GM18520 (cell line): ENCODE measurements at regions not wholly inside any gene's neighbourhood (a gene's known extent, or its start where the extent isn't known, plus 50 kb on each side); places are given as distances from the start of the nearest gene placed in this dataset.

Source experiments
- ATAC-seq: cut with Tn5 transposase; IDR thresholded peaks from one replicate; pipeline ENCODE4 v1.9.1; 2021; ENCODE audit not compliant: unreplicated experiment

DNA sequence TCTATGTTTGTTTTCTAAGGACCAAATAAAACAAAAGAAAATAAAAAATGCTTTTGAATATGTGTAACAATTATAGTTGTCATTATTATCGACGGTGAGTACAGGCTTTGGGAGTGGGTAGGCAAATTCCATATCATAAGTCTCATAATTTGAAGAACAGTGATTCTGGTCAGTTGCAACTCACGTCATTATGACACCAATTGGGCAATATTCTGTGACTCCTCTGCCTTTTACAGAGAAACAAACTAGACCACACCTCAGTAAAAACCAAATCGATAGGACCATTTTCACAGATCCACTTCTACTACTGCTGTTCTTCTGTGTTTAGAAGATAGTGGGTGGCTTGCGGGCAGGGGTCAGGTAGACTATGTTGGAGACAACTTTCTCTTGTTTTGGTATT is 250.1 kb downstream of the C4orf33 start:
- no peak for ATAC-seq

DNA sequence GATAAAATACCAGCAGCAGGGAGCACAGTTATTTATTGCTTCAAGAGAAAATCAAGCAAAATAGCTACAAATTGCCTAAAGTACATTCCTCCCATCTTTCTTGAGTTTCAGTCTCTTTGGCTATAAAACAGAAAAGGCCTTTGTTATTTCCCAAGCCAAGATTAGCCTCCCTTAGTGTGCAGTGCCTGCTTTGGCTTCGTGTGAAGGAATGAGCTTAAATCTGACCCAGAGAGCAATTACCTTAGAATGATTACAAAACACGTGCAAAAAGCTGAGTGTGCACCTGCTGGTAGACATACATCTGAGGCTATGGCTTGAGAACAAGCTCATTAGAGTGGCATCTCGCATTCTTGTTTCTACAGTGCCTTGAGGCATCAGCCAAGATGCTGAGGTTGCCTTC is 250.8 kb downstream of the C4orf33 start:
- no peak for ATAC-seq

DNA sequence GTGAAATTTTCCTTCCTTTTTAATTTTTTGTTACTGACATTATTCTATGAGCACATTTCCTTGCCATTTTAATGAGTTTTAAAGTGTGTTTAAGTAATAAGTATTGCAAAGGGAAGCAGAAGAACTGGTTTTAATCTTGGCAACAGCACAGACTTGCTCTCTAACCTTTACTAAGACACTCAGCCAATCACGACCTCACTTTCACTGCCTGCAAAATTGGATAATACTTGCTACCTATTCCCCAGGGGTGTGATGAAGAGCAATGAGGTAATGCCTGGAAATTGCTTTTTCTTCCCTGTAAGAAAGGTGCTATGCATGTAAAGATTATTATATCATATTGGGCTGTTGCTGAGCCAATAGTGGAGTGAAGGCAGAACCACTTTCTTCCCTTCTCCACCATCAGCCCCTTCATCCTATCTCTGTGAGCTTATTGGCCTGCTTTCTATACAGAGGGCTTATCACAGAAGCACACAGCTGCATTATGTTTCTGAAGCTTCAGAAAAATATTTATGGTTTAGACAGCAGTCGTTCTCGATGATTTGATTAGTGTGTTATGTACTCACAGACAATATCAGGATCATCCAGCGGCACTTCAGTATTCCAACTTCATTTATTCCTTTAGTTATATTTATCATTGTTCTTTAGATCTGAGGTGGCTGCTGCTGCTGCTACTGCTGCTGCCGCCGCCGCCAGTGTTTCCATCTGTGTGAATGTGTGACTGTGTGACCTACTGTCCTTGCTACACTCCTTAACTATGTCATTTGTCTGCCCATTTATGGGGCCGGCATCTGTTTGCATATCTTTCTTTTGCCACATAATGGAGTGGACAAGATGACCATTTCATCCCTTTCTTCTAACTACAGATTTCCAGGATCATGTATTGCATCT is 255.1 kb downstream of the C4orf33 start:
- ATAC-seq = no peak

DNA sequence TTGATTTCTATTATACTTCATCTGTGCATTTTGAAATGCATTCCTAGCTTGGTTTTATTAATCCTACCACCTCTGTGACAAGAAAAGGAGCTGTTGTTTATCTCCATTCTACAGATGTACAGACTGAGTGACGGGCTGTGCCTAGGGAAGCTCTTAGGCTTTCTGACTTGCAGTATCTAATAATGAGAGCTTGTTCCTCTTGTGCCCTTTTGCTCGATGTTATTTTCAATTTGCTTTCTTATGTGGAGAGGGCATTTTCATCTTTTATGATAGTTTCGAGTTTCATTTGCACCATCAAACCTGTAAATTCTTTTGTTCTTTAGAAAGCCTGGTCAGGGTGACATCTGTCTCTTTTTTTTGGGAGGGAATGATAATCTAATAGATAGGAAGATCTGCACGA is 256.5 kb downstream of the C4orf33 start:
- ATAC-seq = no peak

DNA sequence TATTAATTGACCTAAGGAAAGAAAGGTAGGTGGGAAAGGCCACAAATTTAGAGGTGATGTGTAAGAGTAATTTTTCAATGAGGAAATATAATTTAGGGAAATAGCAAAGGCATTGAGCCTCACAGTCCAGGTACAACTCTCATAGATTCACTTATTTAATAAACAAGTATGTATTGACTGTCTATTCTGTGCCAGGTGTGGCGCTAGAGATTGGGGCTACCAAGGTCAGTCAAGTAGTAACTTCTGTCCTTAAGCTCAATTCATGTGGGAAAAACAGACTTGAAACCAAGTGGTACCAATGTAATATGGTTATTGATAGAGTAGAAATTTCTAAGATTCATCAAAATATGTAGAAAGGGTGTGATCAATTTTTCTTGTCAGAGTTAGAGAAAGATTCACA is 257.5 kb downstream of the C4orf33 start:
- ATAC-seq = no peak

DNA sequence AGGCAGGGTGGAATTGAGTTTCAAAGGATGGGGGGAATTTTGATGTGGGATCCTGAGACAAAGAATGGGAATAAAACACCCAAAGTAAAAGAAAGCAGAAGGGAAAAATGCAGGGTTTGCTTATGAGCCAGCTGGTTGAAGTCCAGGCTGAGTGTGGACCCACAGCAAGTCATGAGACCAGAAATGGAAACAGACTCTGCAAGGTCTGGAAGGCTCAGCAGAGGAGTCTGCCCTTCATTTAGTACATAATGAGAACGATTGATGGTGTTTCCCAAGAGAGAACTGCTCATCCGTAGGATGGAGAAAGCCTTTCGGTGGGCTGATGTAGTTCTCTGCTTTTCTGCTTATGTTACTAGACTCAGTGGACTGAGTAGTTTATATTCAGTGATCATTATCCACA is 259.1 kb downstream of the C4orf33 start:
- no peak for ATAC-seq

DNA sequence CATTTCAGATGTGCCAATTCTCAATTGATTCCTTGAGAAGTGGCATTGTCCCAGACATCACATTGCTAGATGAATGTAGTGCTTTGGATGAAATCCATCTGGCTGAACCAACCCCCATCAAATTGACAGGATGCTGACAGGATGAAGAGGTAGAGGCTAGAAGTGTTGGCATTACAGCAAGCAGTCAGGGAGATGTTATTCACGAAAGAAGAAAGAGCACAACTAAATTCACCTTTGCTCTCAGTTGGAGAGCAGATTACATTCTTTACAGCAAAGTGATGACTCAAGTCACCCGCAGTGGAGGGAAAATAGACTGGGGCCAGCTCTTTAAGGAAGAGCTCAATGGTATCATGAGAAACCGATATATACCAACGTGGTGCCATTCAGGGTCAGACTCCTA is 259.6 kb downstream of the C4orf33 start:
- ATAC-seq = no peak

DNA sequence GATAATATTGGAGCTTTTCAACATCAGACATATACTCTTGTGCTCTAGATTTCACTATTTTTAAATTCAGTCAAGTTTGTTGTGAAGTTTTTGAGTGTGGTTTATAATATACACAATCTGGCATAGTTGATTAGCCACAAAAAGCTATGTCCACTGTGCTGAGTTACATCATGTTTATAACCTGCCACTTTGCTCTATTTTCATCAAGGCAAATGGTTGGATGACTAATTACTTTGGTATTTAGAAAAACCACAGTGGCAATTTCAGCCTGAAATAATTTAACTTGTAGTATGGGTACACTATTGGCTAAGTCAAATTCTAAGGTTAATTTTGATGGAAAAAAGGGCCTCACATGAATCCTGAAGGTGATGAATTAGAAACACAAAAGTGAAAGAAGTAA is 262.6 kb downstream of the C4orf33 start:
- ATAC-seq = no peak

DNA sequence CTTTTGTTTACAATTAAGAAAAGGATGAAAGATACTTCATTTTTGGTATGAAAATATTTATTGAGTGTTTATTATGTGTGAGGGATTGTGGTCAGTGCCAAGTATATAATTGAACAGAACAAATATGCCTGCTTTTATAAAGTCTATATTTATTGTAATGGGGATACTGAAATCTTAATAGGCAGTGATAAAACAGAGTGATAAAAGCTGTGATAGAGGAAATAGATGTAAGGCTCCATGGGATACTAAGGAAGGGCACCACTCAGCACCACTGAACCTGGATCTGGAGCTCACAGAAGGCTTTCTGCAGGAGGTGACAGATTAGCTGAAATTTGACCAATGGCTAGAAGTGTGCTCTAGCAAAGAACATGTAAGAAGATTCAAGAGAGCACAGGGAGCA is 263.5 kb downstream of the C4orf33 start:
- no peak for ATAC-seq

DNA sequence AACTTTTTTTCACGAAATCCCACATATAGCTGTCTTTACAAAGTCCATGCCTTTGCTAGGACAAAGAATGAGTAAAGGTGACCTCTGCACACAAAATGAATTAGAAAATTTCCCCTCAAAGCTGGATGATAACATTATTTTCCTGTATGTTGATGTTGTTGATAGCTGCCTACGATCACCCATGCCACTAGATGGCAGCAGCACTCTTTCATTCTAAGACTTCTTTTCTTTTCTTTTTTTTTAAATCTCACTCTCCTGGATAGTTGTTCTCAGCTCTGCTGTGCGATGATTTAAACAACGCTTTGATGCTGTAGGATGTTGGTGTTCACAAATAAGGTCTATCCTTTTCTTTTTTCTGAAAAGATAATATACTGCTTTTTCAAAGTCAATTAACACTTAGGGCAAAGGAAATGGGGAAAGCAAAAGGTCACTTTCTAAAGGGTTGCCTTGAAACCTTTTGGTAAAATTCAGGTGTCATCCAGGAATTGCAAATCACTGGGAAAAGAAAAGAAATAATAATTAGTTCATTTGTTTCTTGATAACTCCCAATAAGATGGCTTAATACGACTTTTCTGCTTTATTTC is 266.8 kb downstream of the C4orf33 start:
- peak; percentile 84 for ATAC-seq

DNA sequence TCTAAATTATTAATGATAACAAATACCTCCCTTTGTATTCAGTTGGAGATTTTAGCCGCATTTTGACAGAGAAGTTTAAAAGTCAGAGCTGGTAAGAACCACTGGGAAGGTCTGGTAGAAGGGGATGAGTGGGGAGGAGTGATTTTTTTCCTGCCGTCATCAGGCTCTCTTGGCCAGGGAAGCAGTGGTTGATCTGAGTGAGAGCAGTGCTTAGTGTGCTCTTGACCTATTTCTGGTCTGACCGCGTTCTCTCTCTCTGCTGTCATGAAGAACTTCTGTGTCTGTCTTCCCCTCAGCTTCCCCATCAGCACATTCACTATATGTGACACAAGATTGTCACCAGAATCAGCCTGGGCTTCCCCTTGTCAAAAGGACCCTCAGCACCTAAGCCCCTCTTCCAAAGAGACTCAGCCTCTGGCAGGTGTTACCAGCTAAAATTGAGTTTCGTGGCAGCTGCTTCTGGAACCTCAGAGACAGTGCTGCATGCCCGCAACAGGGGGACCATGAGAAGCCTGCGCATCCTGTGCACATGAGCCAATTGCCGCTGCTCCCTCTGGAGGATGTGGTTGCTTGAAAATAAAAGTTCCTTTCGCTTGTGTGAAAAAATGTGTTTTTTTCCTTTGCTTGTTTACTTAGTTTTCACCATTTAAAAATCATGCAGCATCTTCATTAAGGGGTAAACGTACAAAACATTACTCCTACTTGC is 268.9 kb downstream of the C4orf33 start:
- ATAC-seq = no peak

DNA sequence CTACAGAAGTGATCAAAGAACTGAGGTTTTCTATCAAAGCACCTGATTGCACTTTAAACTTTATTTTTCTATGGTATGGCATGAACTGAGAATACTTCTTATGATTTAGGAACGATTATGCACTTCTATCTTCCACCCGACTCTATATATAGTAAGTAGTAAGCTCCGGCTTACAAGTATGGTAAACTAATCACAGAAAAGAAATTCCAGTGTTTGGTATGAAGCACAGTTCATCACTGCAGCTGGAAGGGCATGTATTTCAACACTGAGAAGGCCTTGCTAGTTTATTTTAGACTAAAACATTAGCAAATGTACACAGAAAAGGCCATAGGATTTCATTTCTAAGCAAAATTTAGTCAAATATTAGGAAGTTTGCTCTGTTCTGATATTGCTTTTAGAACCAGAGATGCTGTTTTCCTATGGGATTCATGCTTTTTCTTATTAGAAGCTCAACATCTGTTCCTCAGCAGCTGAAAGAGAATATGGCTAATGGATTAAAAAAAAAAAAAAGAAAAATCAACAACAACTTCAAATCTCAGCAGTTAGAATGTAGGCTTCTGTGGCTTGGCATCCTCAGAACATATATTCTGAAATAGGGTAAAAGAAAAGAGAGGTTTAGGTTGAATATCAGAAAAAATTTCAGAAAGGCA is 273.5 kb downstream of the C4orf33 start:
- ATAC-seq = no peak

DNA sequence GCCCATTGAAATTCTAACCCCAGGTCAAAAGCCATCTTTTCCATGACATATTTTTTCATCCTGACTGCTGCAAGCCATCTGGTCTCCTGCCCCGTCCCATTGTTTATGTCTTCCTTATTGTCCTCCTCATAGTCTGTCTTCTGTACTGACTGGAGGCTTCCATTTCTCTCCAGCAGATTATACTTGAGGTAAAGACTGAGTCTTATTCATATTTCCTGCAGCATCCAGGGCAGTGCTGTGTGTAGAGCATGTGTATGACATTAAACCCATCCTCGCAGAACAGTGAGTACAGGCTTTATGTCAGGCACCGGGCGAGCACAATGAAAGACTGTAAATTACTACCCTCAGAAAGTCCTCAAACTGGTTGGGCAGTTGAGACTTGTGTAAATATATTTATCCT is 275.1 kb downstream of the C4orf33 start:
- no peak for ATAC-seq

DNA sequence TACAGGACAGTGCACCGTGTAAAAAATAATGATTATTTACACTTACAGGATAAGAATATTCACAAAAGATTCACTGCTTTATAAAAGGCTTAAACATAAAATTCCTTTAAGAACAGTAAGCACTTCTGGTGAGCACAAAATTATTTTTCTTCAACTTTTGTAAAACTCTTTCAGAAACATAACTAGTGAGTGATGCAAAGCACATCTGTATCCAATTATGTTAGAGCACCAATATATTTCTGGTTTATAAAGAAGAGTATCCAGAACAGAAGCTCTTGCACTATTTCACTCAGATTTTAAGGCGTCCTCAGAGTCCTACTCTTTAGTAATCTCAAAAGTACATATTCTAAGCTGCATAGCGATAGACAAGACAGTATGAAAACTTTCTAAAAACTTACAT is 276.0 kb downstream of the C4orf33 start:
- ATAC-seq = no peak

DNA sequence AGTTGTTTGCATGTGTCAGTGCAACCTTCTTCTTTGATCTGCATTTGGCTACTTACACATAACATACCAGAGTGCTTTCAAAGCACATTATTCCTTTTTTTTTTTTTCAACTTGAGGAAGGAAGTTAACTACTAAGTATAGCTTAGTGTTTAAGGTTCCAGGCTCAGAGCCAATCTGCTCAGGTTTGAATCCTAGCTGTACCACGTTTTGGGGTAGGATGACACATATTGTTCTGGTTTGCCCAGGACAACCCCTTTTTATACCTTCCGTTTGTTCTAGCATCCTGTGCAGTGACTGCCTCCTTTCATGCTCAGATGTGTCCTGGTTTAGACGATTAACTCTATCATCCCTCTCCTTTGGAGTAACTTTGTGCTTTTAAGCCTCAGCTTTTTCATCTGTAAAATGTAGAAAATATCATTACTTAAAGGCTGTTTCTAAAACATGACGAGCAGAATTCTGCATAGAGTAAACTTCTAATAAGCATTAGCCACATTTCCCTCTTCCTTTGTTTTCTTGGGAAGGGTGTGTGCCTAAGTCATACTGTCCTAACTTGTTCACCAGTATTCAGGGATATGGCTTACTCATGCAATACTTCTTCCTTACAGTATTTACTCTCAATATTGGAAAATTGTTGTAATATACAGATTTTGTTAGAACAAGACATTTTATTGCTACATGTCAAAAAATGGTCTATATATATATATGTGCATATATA is 281.3 kb downstream of the C4orf33 start:
- no peak for ATAC-seq

DNA sequence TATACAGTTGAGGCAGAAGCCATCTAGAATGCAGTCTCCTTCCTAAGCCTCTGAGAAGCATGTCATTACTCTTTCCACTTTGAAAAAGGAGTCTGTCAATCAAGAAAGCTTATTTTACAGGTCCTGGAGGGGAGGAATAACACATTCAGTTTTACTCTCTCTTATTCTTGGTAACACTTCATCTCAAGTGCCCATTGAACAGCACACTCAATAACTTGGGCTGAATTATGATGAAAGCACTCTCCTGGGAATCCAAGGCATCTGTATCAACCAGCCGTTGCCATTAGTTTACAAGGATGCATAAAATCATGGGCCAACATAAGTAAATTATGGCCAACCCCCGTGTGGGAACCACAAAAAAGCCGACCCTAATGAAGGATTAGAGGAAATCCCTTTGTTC is 282.4 kb downstream of the C4orf33 start:
- ATAC-seq = no peak

DNA sequence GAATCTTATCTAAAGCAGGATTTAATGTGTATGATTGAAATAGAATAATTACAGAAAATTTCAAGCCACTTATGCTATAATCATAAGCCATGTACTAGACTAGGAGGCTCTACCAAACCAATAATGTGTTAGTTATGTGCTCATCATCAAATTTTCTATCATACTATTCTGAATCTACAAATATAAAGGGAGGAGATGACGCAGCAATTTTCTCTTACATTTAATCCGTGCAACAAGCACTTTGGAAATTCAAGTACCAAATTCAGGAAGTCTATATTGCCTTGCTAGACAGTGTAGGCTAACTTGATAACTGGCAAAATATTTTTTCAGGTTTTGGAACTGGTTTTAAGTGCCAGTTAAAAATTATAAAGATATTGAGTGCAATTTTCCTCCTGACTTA is 283.5 kb downstream of the C4orf33 start:
- no peak for ATAC-seq

DNA sequence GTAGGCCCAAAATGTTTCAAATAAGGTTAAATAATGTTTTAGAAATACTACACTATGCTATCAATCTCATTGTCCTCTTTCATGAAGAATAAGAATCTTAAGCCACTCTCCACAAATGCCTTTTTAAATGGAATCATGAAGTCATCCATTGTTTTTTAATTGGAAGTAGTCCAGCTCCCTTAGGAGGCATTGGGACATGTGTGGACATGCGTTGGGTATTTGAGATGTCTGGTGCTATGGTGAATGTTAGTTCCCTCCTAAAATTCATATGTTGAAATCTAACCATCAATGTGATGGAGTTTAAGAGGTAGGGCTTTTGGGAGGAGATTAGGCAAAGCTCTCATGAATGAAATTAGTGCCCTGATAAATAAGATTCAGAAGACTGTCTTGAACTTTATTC is 289.0 kb downstream of the C4orf33 start:
- no peak for ATAC-seq

DNA sequence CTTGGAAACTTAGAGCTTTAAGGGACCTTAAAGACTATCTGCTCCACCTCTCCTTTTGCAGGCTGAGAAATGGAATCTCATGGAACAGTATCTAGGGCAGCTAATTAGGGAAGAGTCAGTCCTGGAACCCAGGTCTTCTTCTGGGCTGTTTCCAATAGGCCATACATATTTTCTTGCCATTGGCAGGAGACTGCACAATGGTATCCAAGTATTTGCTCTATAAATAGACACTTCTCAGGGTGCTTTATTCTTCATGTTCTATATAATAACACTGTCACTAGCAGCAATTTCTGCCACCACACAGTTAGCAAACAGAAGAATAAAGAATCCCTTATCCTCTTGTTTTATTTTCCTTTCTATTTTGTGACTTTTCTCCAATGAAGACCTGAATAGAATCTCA is 291.7 kb downstream of the C4orf33 start:
- ATAC-seq = no peak

DNA sequence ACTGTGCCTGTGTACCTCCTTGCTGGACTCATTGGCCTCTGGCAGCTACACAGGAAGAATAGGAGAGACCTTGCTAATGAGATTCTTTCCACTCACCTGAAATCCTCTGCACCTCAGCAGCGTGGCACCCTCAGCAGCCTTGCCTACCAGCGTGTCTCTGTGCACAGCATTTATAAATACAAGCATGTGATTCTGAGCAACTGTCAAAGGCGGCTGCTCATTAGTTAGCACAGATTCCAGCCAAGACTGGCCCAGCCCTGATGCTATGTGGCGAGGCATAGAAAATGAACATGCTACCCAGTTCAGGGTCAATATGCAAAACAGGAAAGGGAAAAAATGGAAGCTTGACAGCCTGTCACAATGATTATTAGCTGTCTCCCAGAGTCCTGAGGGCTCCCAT is 298.0 kb downstream of the C4orf33 start:
- no peak for ATAC-seq

DNA sequence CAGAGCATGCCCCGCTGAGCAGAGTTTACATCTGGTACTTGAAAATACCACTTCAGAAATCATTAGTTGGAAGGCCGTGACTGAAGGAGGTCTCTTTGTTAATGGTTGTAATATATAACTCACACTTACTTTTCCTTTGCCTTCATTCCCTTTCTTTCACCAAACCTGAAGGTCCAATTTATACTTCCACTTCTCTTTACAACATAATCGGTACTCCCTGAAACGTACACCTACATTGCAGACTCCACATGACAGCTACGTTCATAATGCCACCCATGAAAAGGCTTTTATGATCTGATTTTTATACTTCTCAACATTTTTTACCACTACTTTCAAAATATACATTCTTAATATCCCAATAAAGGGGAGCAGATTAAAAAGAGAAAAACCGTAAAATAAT is 298.7 kb downstream of the C4orf33 start:
- no peak for ATAC-seq
